ENCODE measurements at regions not wholly inside any gene's neighbourhood (a gene's known extent, or its start where the extent isn't known, plus 50 kb on each side); places are given as distances from the start of the nearest gene placed in this dataset.
A peak's percentile ranks its signal among the peaks of the same experiment; 100 is the strongest.

GRCh38 chr4:18075823-18076433 lies 54.4 kb upstream of the LCORL start:
- TF ChIP-seq POLR2AphosphoS5 (IDR thresholded peaks at IDR 0.05; ENCODE audit: low read depth, low read length): no peak
- TF ChIP-seq CTCF (IDR thresholded peaks at IDR 0.05): peak; percentile 43
- intact Hi-C loops (cut with micrococcal nuclease; ENCODE audit: unreplicated experiment) (no loop called here), in situ Hi-C loops (cut with HindIII; ENCODE audit: low pct_unique_long_range_greater_than_20kb, low sequenced_read_pairs) (no loop called here)
- POLR2A ChIA-PET: no interaction called here
- CTCF ChIA-PET: no interaction called here
- BruUV-seq (replicated peaks): no TSS peak
- DNase-seq (ENCODE audit: low read depth, low spot score) (no peak), ATAC-seq (no peak)
- Histone ChIP-seq H3K4me3 (ENCODE audit: low read depth in 2 of 2, low read length in 2 of 2) (no peak overlapping the region), H3K36me3 (ENCODE audit: control insufficient read depth, insufficient read depth, low read length) (no peaks in the 10 kb centered on the region), H3K27me3 (ENCODE audit: control insufficient read depth, insufficient read depth, low read length) (no peaks in the 10 kb centered on the region), H3K4me1 (ENCODE audit: control insufficient read depth, insufficient read depth, low read length) (no peaks in the 10 kb centered on the region), H3K9me3 (ENCODE audit: control insufficient read depth, insufficient read depth, low read depth, low read length) (no peaks in the 10 kb centered on the region), H3K27ac (ENCODE audit: low read length) (no peak overlapping the region)

- in situ Hi-C loops (cut with HindIII; ENCODE audit: low pct_unique_long_range_greater_than_20kb, low sequenced_read_pairs) (no loop called here), intact Hi-C loops (cut with micrococcal nuclease; ENCODE audit: unreplicated experiment) (no loop called here)
- ChIA-PET CTCF (no interaction called here), POLR2A (no interaction called here)
- H3K9me3 ChIP-seq (ENCODE audit: control insufficient read depth, insufficient read depth, low read depth, low read length): no peaks in the 10 kb centered on the region
- no peak for ATAC-seq
- H3K27me3 ChIP-seq (ENCODE audit: control insufficient read depth, insufficient read depth, low read length): no peaks in the 10 kb centered on the region; the same call in 1 of the 2 replicates
- no peak for TF ChIP-seq POLR2AphosphoS5 (IDR thresholded peaks at IDR 0.05; ENCODE audit: low read depth, low read length)
- no peak for TF ChIP-seq CTCF (IDR thresholded peaks at IDR 0.05)
- no peak for TF ChIP-seq REST (IDR thresholded peaks at IDR 0.05; ENCODE audit: insufficient read depth in 1 of 2, low read depth in 2 of 2, low read length in 1 of 2)
- TF ChIP-seq TCF7L2 (IDR thresholded peaks at IDR 0.05; ENCODE audit: low read depth, low read length): no peak
- no peak for TF ChIP-seq SIN3A (IDR thresholded peaks at IDR 0.05; ENCODE audit: borderline replicate concordance, insufficient read depth, low read depth, low read length)
- H3K4me1 ChIP-seq (ENCODE audit: control insufficient read depth, insufficient read depth, low read length): no peaks in the 10 kb centered on the region
- H3K4me3 ChIP-seq (ENCODE audit: low read depth in 2 of 2, low read length in 2 of 2): no peak overlapping the region
- no peak for DNase-seq (ENCODE audit: low read depth, low spot score)
- BruUV-seq (replicated peaks): no TSS peak
- no peak overlapping the region for H3K27ac ChIP-seq (ENCODE audit: low read length)
- no peaks in the 10 kb centered on the region for H3K36me3 ChIP-seq (ENCODE audit: control insufficient read depth, insufficient read depth, low read length)
These were observed 50.3 kb upstream of the LCORL start for GRCh38 chr4:18071894-18072293.

Measured in Panc1 (cell line).